ENCODE measurements at regions not wholly inside any gene's neighbourhood (a gene's known extent, or its start where the extent isn't known, plus 50 kb on each side); places are given as distances from the start of the nearest gene placed in this dataset.

DNA sequence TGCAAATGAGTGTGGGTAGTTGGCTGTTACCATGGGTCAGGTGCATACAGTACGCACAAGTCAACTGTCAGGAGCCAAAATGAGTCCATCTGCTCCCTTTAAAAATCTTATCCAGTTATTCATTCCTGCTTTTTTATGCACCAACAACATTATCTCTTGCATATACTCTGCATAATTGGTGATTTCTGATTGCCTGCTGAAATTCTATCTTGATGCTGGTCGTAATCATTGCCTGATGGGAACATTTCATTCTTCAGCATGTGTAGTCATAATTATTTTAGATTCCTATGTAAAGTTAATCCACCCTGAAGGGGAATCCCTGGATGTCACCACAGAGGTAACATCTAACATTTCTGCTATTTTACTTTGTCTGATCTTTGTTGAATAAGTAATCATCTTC, 102.2 kb upstream of the RND3 start:
- H3K4me3 ChIP-seq = no peak overlapping the region
- no peaks in the 10 kb centered on the region for H3K27me3 Mint-ChIP-seq (ENCODE audit: insufficient read depth, low read depth, poor library complexity)
- H3K79me2 ChIP-seq (replicated peaks; ENCODE audit: insufficient read depth) = no peaks in the 10 kb centered on the region
- ATAC-seq (no peak), DNase-seq (ENCODE audit: low spot score) (no peak)
- no peaks in the 10 kb centered on the region for H4K20me1 ChIP-seq (replicated peaks; ENCODE audit: insufficient read depth)
- H3F3A ChIP-seq (replicated peaks; ENCODE audit: low read depth) = no peaks in the 10 kb centered on the region
- no peak overlapping the region for H2AFZ ChIP-seq
- TF ChIP-seq ZNF114 (CRISPR knock-in tag; IDR thresholded peaks at IDR 0.05) (no peak), ZNF331 (CRISPR knock-in tag; IDR thresholded peaks at IDR 0.05; ENCODE audit: low read depth) (no peak), NANOG (IDR thresholded peaks at IDR 0.05; ENCODE audit: borderline replicate concordance) (no peak), CREB1 (CRISPR knock-in tag; IDR thresholded peaks at IDR 0.05; ENCODE audit: low read depth) (no peak), POLR2AphosphoS5 (IDR thresholded peaks at IDR 0.05; ENCODE audit: low read depth) (no peak), STAT1 (IDR thresholded peaks at IDR 0.05; ENCODE audit: unreplicated experiment) (no peak), ETS1 (IDR thresholded peaks at IDR 0.05) (no peak), EZH2phosphoT487 (IDR thresholded peaks at IDR 0.05; ENCODE audit: unreplicated experiment) (no peak), EZH2 (IDR thresholded peaks at IDR 0.05; ENCODE audit: low read depth, unreplicated experiment) (no peak), CTCF (conservative IDR thresholded peaks at IDR 0.05; ENCODE audit: low read depth in 2 of 2) (no peak), REST (IDR thresholded peaks at IDR 0.05; ENCODE audit: unreplicated experiment) (no peak), JUNB (IDR thresholded peaks at IDR 0.05; ENCODE audit: unreplicated experiment) (no peak), ZNF462 (CRISPR knock-in tag; IDR thresholded peaks at IDR 0.05) (no peak)
- H3K4me3 Mint-ChIP-seq = no peak overlapping the region
- H3K4me1 Mint-ChIP-seq = peaks cover 24% of the 10 kb centered on the region
- no peak overlapping the region for H3K27ac Mint-ChIP-seq
- no peaks in the 10 kb centered on the region for H3K4me1 ChIP-seq (ENCODE audit: insufficient read depth)
- no peaks in the 10 kb centered on the region for H3K36me3 ChIP-seq (ENCODE audit: insufficient read depth)
- H3K9me3 Mint-ChIP-seq = no peaks in the 10 kb centered on the region; the same call in 2 of the 3 replicates
- H3K9me2 ChIP-seq (ENCODE audit: insufficient read depth) = peaks cover 10% of the 10 kb centered on the region; the same call in 1 of the 2 replicates
- no peak overlapping the region for H3K27ac ChIP-seq (ENCODE audit: low read depth)
- no peak overlapping the region for H3K4me2 ChIP-seq
- H3K27me3 ChIP-seq (ENCODE audit: insufficient read depth) = no peaks in the 10 kb centered on the region
- H3K36me3 Mint-ChIP-seq (ENCODE audit: low read depth) = no peaks in the 10 kb centered on the region

Data from GM23338 (cell line).